ENCODE measurements at regions not wholly inside any gene's neighbourhood (a gene's known extent, or its start where the extent isn't known, plus 50 kb on each side); places are given as distances from the start of the nearest gene placed in this dataset.

DNA sequence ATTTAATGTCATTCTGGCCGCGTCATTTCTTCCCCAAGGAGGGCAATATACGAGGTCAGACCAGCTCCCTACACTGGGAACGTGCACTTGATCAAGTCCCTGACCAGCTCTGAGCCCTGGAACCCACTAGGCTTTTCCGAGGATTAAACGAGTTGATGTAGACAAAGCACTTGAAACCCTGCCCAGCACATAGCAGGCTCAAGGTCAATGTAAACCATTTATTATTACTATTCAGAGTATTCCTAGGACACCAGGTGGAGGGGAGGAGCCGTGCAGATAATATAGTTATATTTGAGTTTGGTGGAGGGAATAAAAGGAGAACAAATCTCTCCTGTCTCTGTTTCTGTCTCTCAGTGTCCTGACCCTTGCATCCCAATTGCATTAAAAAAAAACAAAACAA, 174.1 kb upstream of the IGSF21 start:
- CTCF ChIA-PET: interaction anchor here (2.4 kb wide), 1 partner anchor 10 kb away, joined by 8 read pairs; no protein-coding TSS in a partner anchor
- no peaks in the 10 kb centered on the region for H4K20me1 ChIP-seq (ENCODE audit: insufficient read depth)
- H3K9ac ChIP-seq (ENCODE audit: low read length): no peak overlapping the region

More for the DNA sequence above, 174.1 kb upstream of the IGSF21 start:
- H3K4me1 ChIP-seq (ENCODE audit: control insufficient read depth in 1 of 2, insufficient read depth in 2 of 2, low read length in 2 of 2): no peaks in the 10 kb centered on the region
- no peaks in the 10 kb centered on the region for H3K36me3 ChIP-seq (ENCODE audit: control insufficient read depth in 1 of 2, insufficient read depth in 2 of 2, low read length in 2 of 2)
- RAD21 ChIA-PET (ENCODE audit: low non-redundant PET in 1 of 2, low total read pairs in 2 of 2, uncharacterized antibody in 2 of 2, unreplicated experiment in 2 of 2): no interaction called here
- no peak overlapping the region for H3K27ac ChIP-seq (ENCODE audit: low read depth, low read length)
- no peaks in the 10 kb centered on the region for H3K79me2 ChIP-seq (ENCODE audit: insufficient read depth, low read length)
- intact Hi-C loops (cut with micrococcal nuclease): no loop called here
- TF ChIP-seq REST (IDR thresholded peaks at IDR 0.05; ENCODE audit: low read depth): no peak
- TF ChIP-seq FOSL1 (IDR thresholded peaks at IDR 0.05; ENCODE audit: low read depth): no peak
- no peak for TF ChIP-seq ZBTB33 (IDR thresholded peaks at IDR 0.05; ENCODE audit: extremely low read depth, insufficient replicate concordance, low read length)
- no peak for TF ChIP-seq SP1 (IDR thresholded peaks at IDR 0.05; ENCODE audit: low read depth)
- no peak for TF ChIP-seq SRF (IDR thresholded peaks at IDR 0.05; ENCODE audit: low read depth)
- no peak for TF ChIP-seq ZNF274 (IDR thresholded peaks at IDR 0.05; ENCODE audit: low read depth, low read length)
- no peak for TF ChIP-seq CTCF (IDR thresholded peaks at IDR 0.05 in 2 of 3, conservative IDR thresholded peaks at IDR 0.05 in 1 of 3; ENCODE audit: borderline replicate concordance in 1 of 3, insufficient read depth in 1 of 3, low read depth in 2 of 3, low read length in 2 of 3)
- TF ChIP-seq POLR2A (IDR thresholded peaks at IDR 0.05; ENCODE audit: borderline replicate concordance, extremely low read depth, insufficient read depth, insufficient read length): no peak
- no peak for TF ChIP-seq YY1 (IDR thresholded peaks at IDR 0.05; ENCODE audit: extremely low read depth, insufficient replicate concordance, low read depth, low read length)
- no peak for TF ChIP-seq EZH2phosphoT487 (IDR thresholded peaks at IDR 0.05; ENCODE audit: borderline replicate concordance)
- TF ChIP-seq SIN3A (IDR thresholded peaks at IDR 0.05; ENCODE audit: low read depth): no peak
- TF ChIP-seq CBX3 (IDR thresholded peaks at IDR 0.05; ENCODE audit: low read depth): no peak
- TF ChIP-seq CEBPB (IDR thresholded peaks at IDR 0.05; ENCODE audit: low read depth): no peak
- TF ChIP-seq ZFX (IDR thresholded peaks at IDR 0.05): no peak
- TF ChIP-seq JUND (IDR thresholded peaks at IDR 0.05): no peak
- TF ChIP-seq EZH2 (IDR thresholded peaks at IDR 0.05): no peak
- no peak for TF ChIP-seq MAX (IDR thresholded peaks at IDR 0.05)
- no peak for TF ChIP-seq RAD21 (IDR thresholded peaks at IDR 0.05; ENCODE audit: low read depth)
- TF ChIP-seq EGR1 (IDR thresholded peaks at IDR 0.05; ENCODE audit: low read depth): no peak
- BruUV-seq (replicated peaks): no TSS peak
- H3K4me3 ChIP-seq (replicated peaks in 1 of 2; ENCODE audit: low read depth in 1 of 2, low read length in 2 of 2): no peak overlapping the region
- DNase-seq (ENCODE audit: low read depth, low spot score): no peak
- ATAC-seq: no peak
- POLR2A ChIA-PET: no interaction called here
- peaks cover 48% of the 10 kb centered on the region; the same call in 1 of the 2 replicates for H3K27me3 ChIP-seq (ENCODE audit: insufficient read depth, low read length)
- H3K4me2 ChIP-seq (ENCODE audit: low read length): no peak overlapping the region
- H2AFZ ChIP-seq (ENCODE audit: low read depth, low read length, poor library complexity, severe bottlenecking): no peak overlapping the region
- H3K9me3 ChIP-seq (ENCODE audit: control insufficient read depth in 1 of 2, insufficient read depth in 1 of 2, low read depth in 1 of 2, low read length in 2 of 2): no peaks in the 10 kb centered on the region
- H3K9me2 ChIP-seq (ENCODE audit: insufficient read depth): no peaks in the 10 kb centered on the region

Measured in HCT116 (cell line).